Motor neuron (in vitro differentiated cells): ENCODE measurements at regions not wholly inside any gene's neighbourhood (a gene's known extent, or its start where the extent isn't known, plus 50 kb on each side); places are given as distances from the start of the nearest gene placed in this dataset.

ENCODE experiments used
- ATAC-seq, 8 experiments: fragments of 200-7000 bp; cut with Tn5 transposase; replicated peaks in 6 of 8; 2 replicates each; pipeline ENCODE4 v1.8.0; 2021; ENCODE audit warnings: mild to moderate bottlenecking in 8 of 8, moderate library complexity in 8 of 8
- H3K27ac ChIP-seq, 2 donors: fragments of 250-450 bp; sonication (Bioruptor Pico); 2 replicates each; pipeline ENCODE4 v1.9.0; 2021; ENCODE audit warnings: antibody characterized with exemption in 2 of 2, mild to moderate bottlenecking in 2 of 2, moderate library complexity in 1 of 2
- H3K4me1 ChIP-seq, 2 donors: fragments of 250-450 bp; sonication (Bioruptor Pico); replicated peaks in 1 of 2; 2 replicates each; pipeline ENCODE4 v1.6.1; 2021; ENCODE audit warnings: antibody characterized with exemption in 2 of 2, mild to moderate bottlenecking in 2 of 2, moderate library complexity in 1 of 2
- H3K4me3 ChIP-seq, 5 donors: fragments of 250-450 bp; sonication (Bioruptor Pico); 2 replicates each; pipeline ENCODE4 v1.9.0; 2021; ENCODE audit warnings: antibody characterized with exemption in 5 of 5, mild to moderate bottlenecking in 5 of 5, moderate library complexity in 4 of 5
- WGBS, 10 experiments: fragments of 450-650 bp; shearing (Covaris generic); methylation state at CpG; one replicate each; pipeline ENCODE4 v1.0.0; 2022; 5-methylcytosine and 5-hydroxymethylcytosine counted together
- in situ Hi-C, 9 experiments: fragments of 400-800 bp; cut with MboI; loops; one replicate each; pipeline ENCODE4 v1.15.0; 2021; ENCODE audit warnings: low sequenced_read_pairs in 9 of 9, low pct_unique_long_range_greater_than_20kb in 2 of 9; ENCODE audit not compliant: unreplicated experiment in 9 of 9

GRCh38 chr4:164381859-164382258, 372.1 kb upstream of the SMIM31 start:
- no peak for ATAC-seq
- in situ Hi-C loops: no loop called here
- H3K4me3 ChIP-seq: peak overlapping the region in 4 of 5 donors; percentile 60 to 78 (median 71)
- WGBS, 10 experiments: 22 to 83% (median 73%) methylated on average over 2 to 3 of the region's 3 CpGs
- no peak overlapping the region for H3K27ac ChIP-seq
- peaks cover 5 to 17% of the 10 kb centered on the region in 2 donors for H3K4me1 ChIP-seq

GRCh38 chr4:164383058-164383357, 370.9 kb upstream of the SMIM31 start:
- peak overlapping the region; percentile 47 to 78 (median 71) for H3K4me3 ChIP-seq
- H3K27ac ChIP-seq: peak overlapping the region; percentile 73 to 88
- in situ Hi-C loops: no loop called here
- peaks cover 5 to 17% of the 10 kb centered on the region in 2 donors for H3K4me1 ChIP-seq
- 0 to 1% (median 0%) methylated on average over 1 to 13 of the region's 15 CpGs; no CpG with 5 or more reads in 2 of the 10 experiments for WGBS, 10 experiments
- ATAC-seq: no peak

GRCh38 chr4:164383358-164384220, 370.3 kb upstream of the SMIM31 start:
- Histone ChIP-seq H3K27ac (peak overlapping the region; percentile 73 to 88), H3K4me1 (peaks cover 5 to 17% of the 10 kb centered on the region in 2 donors), H3K4me3 (peak overlapping the region; percentile 47 to 78 (median 71))
- 0 to 15% (median 5%) methylated on average over 3 to 19 of the region's 65 CpGs; no CpG with 5 or more reads in 6 of the 10 experiments for WGBS, 10 experiments
- in situ Hi-C loops: no loop called here
- peak; percentile 80 to 89 (median 86) for ATAC-seq

- Histone ChIP-seq H3K27ac (peak overlapping the region; percentile 73 to 88), H3K4me3 (peak overlapping the region in 3 of 5 donors; percentile 60 to 78 (median 71)), H3K4me1 (peaks cover 5 to 17% of the 10 kb centered on the region in 2 donors)
- in situ Hi-C loops: no loop called here
- no peak for ATAC-seq
- 13 to 96% (median 84%) methylated on average over 2 to 8 of the region's 8 CpGs; no CpG with 5 or more reads in 2 of the 10 experiments for WGBS, 10 experiments
These were observed 369.5 kb upstream of the SMIM31 start for GRCh38 chr4:164384416-164384815.

GRCh38 chr4:164396439-164396838, 357.5 kb upstream of the SMIM31 start:
- WGBS, 10 experiments: 0 to 100% (median 62%) methylated on average over 1 to 4 of the region's 4 CpGs; no CpG with 5 or more reads in 2 of the 10 experiments
- no peak overlapping the region for H3K27ac ChIP-seq
- H3K4me1 ChIP-seq: no peaks in the 10 kb centered on the region
- no peak for ATAC-seq
- in situ Hi-C loops: no loop called here
- no peak overlapping the region for H3K4me3 ChIP-seq

GRCh38 chr4:164402554-164402953, 351.4 kb upstream of the SMIM31 start:
- no peak for ATAC-seq
- Histone ChIP-seq H3K4me3 (no peak overlapping the region), H3K4me1 (no peaks in the 10 kb centered on the region), H3K27ac (no peak overlapping the region)
- 0 to 86% (median 20%) methylated on average over 1 of the region's 1 CpG; no CpG with 5 or more reads in 3 of the 10 experiments for WGBS, 10 experiments
- in situ Hi-C loops: no loop called here

GRCh38 chr4:164405774-164406173, 348.2 kb upstream of the SMIM31 start:
- H3K4me3 ChIP-seq: no peak overlapping the region
- in situ Hi-C loops: no loop called here
- H3K27ac ChIP-seq: no peak overlapping the region
- ATAC-seq: no peak
- no peaks in the 10 kb centered on the region for H3K4me1 ChIP-seq

GRCh38 chr4:164408831-164409230, 345.1 kb upstream of the SMIM31 start:
- Histone ChIP-seq H3K4me1 (no peaks in the 10 kb centered on the region), H3K27ac (no peak overlapping the region), H3K4me3 (no peak overlapping the region)
- in situ Hi-C loops: no loop called here
- 22 to 100% (median 83%) methylated on average over 1 of the region's 1 CpG; no CpG with 5 or more reads in 5 of the 10 experiments for WGBS, 10 experiments
- no peak for ATAC-seq

- 0 to 92% (median 58%) methylated on average over 1 to 2 of the region's 4 CpGs; no CpG with 5 or more reads in 4 of the 10 experiments for WGBS, 10 experiments
- Histone ChIP-seq H3K4me3 (no peak overlapping the region), H3K4me1 (no peaks in the 10 kb centered on the region), H3K27ac (no peak overlapping the region)
- in situ Hi-C loops: no loop called here
- no peak for ATAC-seq
These were observed 343.5 kb upstream of the SMIM31 start for GRCh38 chr4:164410401-164410800.

GRCh38 chr4:164412246-164412645, 341.7 kb upstream of the SMIM31 start:
- WGBS, 10 experiments: 0 to 100% (median 89%) methylated on average over 1 of the region's 1 CpG; no CpG with 5 or more reads in 3 of the 10 experiments
- Histone ChIP-seq H3K4me1 (no peaks in the 10 kb centered on the region), H3K27ac (no peak overlapping the region), H3K4me3 (no peak overlapping the region)
- ATAC-seq: no peak
- in situ Hi-C loops: no loop called here

GRCh38 chr4:164413743-164414142, 340.2 kb upstream of the SMIM31 start:
- 25 to 100% (median 53%) methylated on average over 1 to 2 of the region's 2 CpGs; no CpG with 5 or more reads in 2 of the 10 experiments for WGBS, 10 experiments
- no peak overlapping the region for H3K27ac ChIP-seq
- ATAC-seq: no peak
- H3K4me1 ChIP-seq: no peaks in the 10 kb centered on the region
- in situ Hi-C loops: no loop called here
- H3K4me3 ChIP-seq: no peak overlapping the region

GRCh38 chr4:164423819-164424218, 330.1 kb upstream of the SMIM31 start:
- no peak for ATAC-seq
- Histone ChIP-seq H3K4me1 (no peaks in the 10 kb centered on the region), H3K27ac (no peak overlapping the region), H3K4me3 (no peak overlapping the region)
- WGBS, 10 experiments: 0 to 100% (median 60%) methylated on average over 1 of the region's 1 CpG; no CpG with 5 or more reads in 3 of the 10 experiments
- in situ Hi-C loops: no loop called here

- no peaks in the 10 kb centered on the region for H3K4me1 ChIP-seq
- no peak overlapping the region for H3K27ac ChIP-seq
- in situ Hi-C loops: loop anchor here in 1 of 9 experiments (25.0 kb wide), 1 partner anchor 262 kb away; no protein-coding TSS in a partner anchor
- no peak overlapping the region for H3K4me3 ChIP-seq
- peak in 1 of 8 experiments; percentile 69 for ATAC-seq
- 0 to 80% (median 54%) methylated on average over 1 to 4 of the region's 4 CpGs for WGBS, 10 experiments
These were observed 329.1 kb upstream of the SMIM31 start for GRCh38 chr4:164424846-164425245.
